ENCODE measurements at regions not wholly inside any gene's neighbourhood (a gene's known extent, or its start where the extent isn't known, plus 50 kb on each side); places are given as distances from the start of the nearest gene placed in this dataset.

GRCh38 chr10:130519791-130520190, 383.6 kb downstream of the GLRX3 start:
- no peak for DNase-seq

GRCh38 chr10:130531312-130531711, 395.1 kb downstream of the GLRX3 start:
- no peak for DNase-seq

GRCh38 chr10:130541090-130541489, 404.9 kb downstream of the GLRX3 start:
- no peak for DNase-seq

- DNase-seq: no peak
Observed at GRCh38 chr10:130542761-130543160, 406.6 kb downstream of the GLRX3 start.

GRCh38 chr10:130543794-130544193, 407.6 kb downstream of the GLRX3 start:
- no peak for DNase-seq

- DNase-seq: no peak
Observed at GRCh38 chr10:130545122-130545521, 408.9 kb downstream of the GLRX3 start.

GRCh38 chr10:130545697-130546096, 409.5 kb downstream of the GLRX3 start:
- DNase-seq: no peak

- no peak for DNase-seq
Observed at GRCh38 chr10:130546841-130547240, 410.6 kb downstream of the GLRX3 start.

- no peak for DNase-seq
Observed at GRCh38 chr10:130547368-130547767, 411.2 kb downstream of the GLRX3 start.

GRCh38 chr10:130550952-130551674, 414.9 kb downstream of the GLRX3 start:
- DNase-seq: no peak

- DNase-seq: no peak
Observed at GRCh38 chr10:130551676-130552075, 415.5 kb downstream of the GLRX3 start.

GRCh38 chr10:130553826-130554225, 417.6 kb downstream of the GLRX3 start:
- DNase-seq: no peak

GRCh38 chr10:130554701-130555410, 418.7 kb downstream of the GLRX3 start:
- DNase-seq: no peak

GRCh38 chr10:130555411-130555750, 419.2 kb downstream of the GLRX3 start:
- DNase-seq: no peak

GRCh38 chr10:130557181-130557845, 421.1 kb downstream of the GLRX3 start:
- no peak for DNase-seq

- DNase-seq: no peak
Observed at GRCh38 chr10:130558746-130559546, 422.8 kb downstream of the GLRX3 start.

GRCh38 chr10:130559547-130559880, 423.3 kb downstream of the GLRX3 start:
- no peak for DNase-seq

GRCh38 chr10:130560116-130560515, 423.9 kb downstream of the GLRX3 start:
- DNase-seq: no peak

GRCh38 chr10:130560573-130560972, 424.4 kb downstream of the GLRX3 start:
- DNase-seq: no peak

- no peak for DNase-seq
Observed at GRCh38 chr10:130561681-130562080, 425.5 kb downstream of the GLRX3 start.

- DNase-seq: no peak
Observed at GRCh38 chr10:130567011-130567410, 430.8 kb downstream of the GLRX3 start.

GRCh38 chr10:130567436-130567835, 431.2 kb downstream of the GLRX3 start:
- no peak for DNase-seq

- DNase-seq: no peak
Observed at GRCh38 chr10:130568246-130568645, 432.1 kb downstream of the GLRX3 start.
